ENCODE measurements at regions not wholly inside any gene's neighbourhood (a gene's known extent, or its start where the extent isn't known, plus 50 kb on each side); places are given as distances from the start of the nearest gene placed in this dataset.

GRCh38 chr4:101555341-101555880 lies 208.1 kb upstream of the PPP3CA start:
- no peak overlapping the region for H3K4me3 ChIP-seq (replicated peaks in 1 of 2; ENCODE audit: low read depth in 2 of 2, low read length in 2 of 2)
- DNase-seq (ENCODE audit: low read depth in 2 of 2) = no peak
- no peak for TF ChIP-seq CTCF (IDR thresholded peaks at IDR 0.05; ENCODE audit: low read depth, low read length)

- DNase-seq (ENCODE audit: low read depth in 2 of 2) = no peak
- no peak for TF ChIP-seq CTCF (IDR thresholded peaks at IDR 0.05; ENCODE audit: low read depth, low read length)
- no peak overlapping the region for H3K4me3 ChIP-seq (replicated peaks in 1 of 2; ENCODE audit: low read depth in 2 of 2, low read length in 2 of 2)
These were observed 193.0 kb upstream of the PPP3CA start for GRCh38 chr4:101540336-101540735.

GRCh38 chr4:101528526-101528925 lies 181.2 kb upstream of the PPP3CA start:
- no peak overlapping the region for H3K4me3 ChIP-seq (replicated peaks in 1 of 2; ENCODE audit: low read depth in 2 of 2, low read length in 2 of 2)
- TF ChIP-seq CTCF (IDR thresholded peaks at IDR 0.05; ENCODE audit: low read depth, low read length) = no peak
- DNase-seq (ENCODE audit: low read depth in 2 of 2) = no peak

- TF ChIP-seq CTCF (IDR thresholded peaks at IDR 0.05; ENCODE audit: low read depth, low read length) = no peak
- no peak overlapping the region for H3K4me3 ChIP-seq (replicated peaks in 1 of 2; ENCODE audit: low read depth in 2 of 2, low read length in 2 of 2)
- DNase-seq (ENCODE audit: low read depth in 2 of 2) = no peak
These were observed 179.9 kb upstream of the PPP3CA start for GRCh38 chr4:101527188-101527587.

GRCh38 chr4:101515566-101515965 lies 168.2 kb upstream of the PPP3CA start:
- TF ChIP-seq CTCF (IDR thresholded peaks at IDR 0.05; ENCODE audit: low read depth, low read length) = no peak
- no peak for DNase-seq (ENCODE audit: low read depth in 2 of 2)

GRCh38 chr4:101515099-101515498 lies 167.8 kb upstream of the PPP3CA start:
- TF ChIP-seq CTCF (IDR thresholded peaks at IDR 0.05; ENCODE audit: low read depth, low read length) = no peak

More at GRCh38 chr4:101515566-101515965, 168.2 kb upstream of the PPP3CA start:
- no peak overlapping the region for H3K4me3 ChIP-seq (replicated peaks in 1 of 2; ENCODE audit: low read depth in 2 of 2, low read length in 2 of 2)

GRCh38 chr4:101512416-101512815 lies 165.1 kb upstream of the PPP3CA start:
- no peak for DNase-seq (ENCODE audit: low read depth in 2 of 2)
- no peak overlapping the region for H3K4me3 ChIP-seq (replicated peaks in 1 of 2; ENCODE audit: low read depth in 2 of 2, low read length in 2 of 2)
- TF ChIP-seq CTCF (IDR thresholded peaks at IDR 0.05; ENCODE audit: low read depth, low read length) = no peak

More at GRCh38 chr4:101515099-101515498, 167.8 kb upstream of the PPP3CA start:
- H3K4me3 ChIP-seq (replicated peaks in 1 of 2; ENCODE audit: low read depth in 2 of 2, low read length in 2 of 2) = no peak overlapping the region
- no peak for DNase-seq (ENCODE audit: low read depth in 2 of 2)

All from cardiac fibroblast (primary cell).